Suprapubic skin (tissue), 4 donors: ENCODE measurements at regions not wholly inside any gene's neighbourhood (a gene's known extent, or its start where the extent isn't known, plus 50 kb on each side); places are given as distances from the start of the nearest gene placed in this dataset.

Experiments used
- DNase-seq, 2 donors: peaks; one replicate each; pipeline ENCODE4 v3.0.0-alpha.2; 2019; ENCODE audit warnings: low spot score in 2 of 2
- H3K27ac ChIP-seq: fragments of 200-600 bp; sonication (generic); one replicate; pipeline ENCODE4 v1.5.1; 2019
- H3K27me3 ChIP-seq: fragments of 200-600 bp; sonication (generic); one replicate; pipeline ENCODE4 v1.5.1; 2019
- H3K36me3 ChIP-seq: fragments of 200-600 bp; sonication (generic); one replicate; pipeline ENCODE4 v1.5.1; 2019
- H3K4me1 ChIP-seq: fragments of 200-600 bp; sonication (generic); one replicate; pipeline ENCODE4 v1.5.1; 2019
- H3K4me3 ChIP-seq: fragments of 200-600 bp; sonication (generic); one replicate; pipeline ENCODE4 v1.5.1; 2019; ENCODE audit warnings: mild to moderate bottlenecking
- H3K9me3 ChIP-seq: fragments of 200-600 bp; sonication (generic); one replicate; pipeline ENCODE4 v1.5.1; 2019
- CTCF ChIP-seq, 2 donors: fragments of 200-600 bp in 1 of 2; fragments of 450-650 bp in 1 of 2; sonication (generic) in 1 of 2; IDR thresholded peaks; one replicate each; pipeline ENCODE4 v1.5.1; 2016 to 2019; ENCODE audit warnings: antibody characterized with exemption in 2 of 2, mild to moderate bottlenecking in 1 of 2, moderate library complexity in 1 of 2
- EP300 ChIP-seq: sonication (generic); formaldehyde crosslinking; IDR thresholded peaks from one replicate; pipeline ENCODE4 v1.6.1; 2017; ENCODE audit warnings: antibody characterized with exemption
- POLR2A ChIP-seq, 2 donors: fragments of 450-650 bp; IDR thresholded peaks; one replicate each; pipeline ENCODE4 v1.6.1; 2017; ENCODE audit warnings: antibody characterized with exemption in 2 of 2, mild to moderate bottlenecking in 2 of 2, moderate library complexity in 2 of 2
- POLR2AphosphoS5 ChIP-seq, 3 donors: sonication (generic); formaldehyde crosslinking; IDR thresholded peaks; one replicate each; pipeline ENCODE4 v1.6.1; 2017; ENCODE audit warnings: antibody characterized with exemption in 3 of 3
- WGBS: methylation state at CpG from one replicate; pipeline ENCODE4 v1.1.5; 2018; 5-methylcytosine and 5-hydroxymethylcytosine counted together

- no peak for TF ChIP-seq EP300
- TF ChIP-seq POLR2AphosphoS5 (IDR thresholded peaks at IDR 0.05), result no peak
- TF ChIP-seq CTCF (IDR thresholded peaks at IDR 0.05), result no peak
- TF ChIP-seq POLR2A (IDR thresholded peaks at IDR 0.05), result no peak
- Histone ChIP-seq H3K27me3 (no peaks in the 10 kb centered on the region), H3K4me3 (no peak overlapping the region), H3K27ac (no peak overlapping the region), H3K9me3 (no peaks in the 10 kb centered on the region), H3K36me3 (no peaks in the 10 kb centered on the region), H3K4me1 (no peaks in the 10 kb centered on the region)
- DNase-seq, result no peak
- 89% methylated on average over 3 of the region's 3 CpGs for WGBS
These were observed 150.4 kb upstream of the CCN2 start for GRCh38 chr6:132101535-132101934.

- DNase-seq, result no peak
- no peak overlapping the region for H3K4me3 ChIP-seq
- H3K36me3 ChIP-seq, result no peaks in the 10 kb centered on the region
- no peaks in the 10 kb centered on the region for H3K27me3 ChIP-seq
- no peaks in the 10 kb centered on the region for H3K9me3 ChIP-seq
- WGBS, result 62% methylated on average over 4 of the region's 4 CpGs
- no peaks in the 10 kb centered on the region for H3K4me1 ChIP-seq
- H3K27ac ChIP-seq, result no peak overlapping the region
- TF ChIP-seq POLR2AphosphoS5 (IDR thresholded peaks at IDR 0.05), result no peak
- TF ChIP-seq CTCF (IDR thresholded peaks at IDR 0.05), result no peak
- TF ChIP-seq POLR2A (IDR thresholded peaks at IDR 0.05), result no peak
- no peak for TF ChIP-seq EP300
These were observed 149.3 kb upstream of the CCN2 start for GRCh38 chr6:132100388-132100990.

- Histone ChIP-seq H3K4me3 (no peak overlapping the region), H3K36me3 (no peaks in the 10 kb centered on the region), H3K4me1 (no peaks in the 10 kb centered on the region), H3K27me3 (no peaks in the 10 kb centered on the region), H3K27ac (no peak overlapping the region), H3K9me3 (no peaks in the 10 kb centered on the region)
- no peak for DNase-seq
- WGBS, result 64% methylated on average over 5 of the region's 5 CpGs
- no peak for TF ChIP-seq EP300
- TF ChIP-seq POLR2A (IDR thresholded peaks at IDR 0.05), result no peak
- TF ChIP-seq POLR2AphosphoS5 (IDR thresholded peaks at IDR 0.05), result no peak
- no peak for TF ChIP-seq CTCF (IDR thresholded peaks at IDR 0.05)
These were observed 145.8 kb upstream of the CCN2 start for GRCh38 chr6:132096996-132097395.

GRCh38 chr6:132096245-132096644 lies 145.1 kb upstream of the CCN2 start:
- 74% methylated on average over 3 of the region's 3 CpGs for WGBS
- no peaks in the 10 kb centered on the region for H3K27me3 ChIP-seq
- no peaks in the 10 kb centered on the region for H3K9me3 ChIP-seq
- H3K4me1 ChIP-seq, result no peaks in the 10 kb centered on the region
- no peak overlapping the region for H3K4me3 ChIP-seq
- H3K27ac ChIP-seq, result no peak overlapping the region
- H3K36me3 ChIP-seq, result no peaks in the 10 kb centered on the region
- DNase-seq, result peak in 1 of 2 donors; percentile 71
- TF ChIP-seq EP300 (no peak), CTCF (IDR thresholded peaks at IDR 0.05) (no peak), POLR2A (IDR thresholded peaks at IDR 0.05) (no peak), POLR2AphosphoS5 (IDR thresholded peaks at IDR 0.05) (no peak)

- Histone ChIP-seq H3K27me3 (no peaks in the 10 kb centered on the region), H3K27ac (no peak overlapping the region), H3K9me3 (no peaks in the 10 kb centered on the region), H3K36me3 (no peaks in the 10 kb centered on the region), H3K4me3 (no peak overlapping the region), H3K4me1 (no peaks in the 10 kb centered on the region)
- no peak for DNase-seq
- TF ChIP-seq POLR2A (IDR thresholded peaks at IDR 0.05) (no peak), CTCF (IDR thresholded peaks at IDR 0.05) (no peak), EP300 (no peak), POLR2AphosphoS5 (IDR thresholded peaks at IDR 0.05) (no peak)
- WGBS, result 64% methylated on average over 2 of the region's 2 CpGs
These were observed 138.0 kb upstream of the CCN2 start for GRCh38 chr6:132089173-132089572.
